ENCODE measurements at regions not wholly inside any gene's neighbourhood (a gene's known extent, or its start where the extent isn't known, plus 50 kb on each side); places are given as distances from the start of the nearest gene placed in this dataset.
"Not testable (repeated sequence)": the region's sequence is repeated elsewhere in the genome, so short reads cannot be mapped to it uniquely, and the experiment has no call there.

GRCh38 chr2:242119682-242120081, 250.2 kb downstream of the RTP5 start:
- not testable (repeated sequence) for H3K4me1 ChIP-seq; H3K9ac ChIP-seq; H2AFZ ChIP-seq; H3K4me3 ChIP-seq (ENCODE audit: low read depth, low read length); H3K27ac ChIP-seq; H3K27me3 ChIP-seq (ENCODE audit: control insufficient read depth, insufficient read depth, low read length); H3K36me3 ChIP-seq (ENCODE audit: control insufficient read depth, insufficient read depth, low read length); H3K4me2 ChIP-seq (ENCODE audit: low read length); H3K9me3 ChIP-seq (ENCODE audit: control insufficient read depth, low read length); H3K79me2 ChIP-seq

GRCh38 chr2:242130682-242131081, 261.2 kb downstream of the RTP5 start:
- not testable (repeated sequence) for H3K4me1 ChIP-seq; H3K9ac ChIP-seq; H3K27ac ChIP-seq; H3K4me2 ChIP-seq (ENCODE audit: low read length); H3K27me3 ChIP-seq (ENCODE audit: control insufficient read depth, insufficient read depth, low read length); H3K4me3 ChIP-seq (ENCODE audit: low read depth, low read length); H2AFZ ChIP-seq; H3K79me2 ChIP-seq; H3K36me3 ChIP-seq (ENCODE audit: control insufficient read depth, insufficient read depth, low read length); H3K9me3 ChIP-seq (ENCODE audit: control insufficient read depth, low read length)

DNA sequence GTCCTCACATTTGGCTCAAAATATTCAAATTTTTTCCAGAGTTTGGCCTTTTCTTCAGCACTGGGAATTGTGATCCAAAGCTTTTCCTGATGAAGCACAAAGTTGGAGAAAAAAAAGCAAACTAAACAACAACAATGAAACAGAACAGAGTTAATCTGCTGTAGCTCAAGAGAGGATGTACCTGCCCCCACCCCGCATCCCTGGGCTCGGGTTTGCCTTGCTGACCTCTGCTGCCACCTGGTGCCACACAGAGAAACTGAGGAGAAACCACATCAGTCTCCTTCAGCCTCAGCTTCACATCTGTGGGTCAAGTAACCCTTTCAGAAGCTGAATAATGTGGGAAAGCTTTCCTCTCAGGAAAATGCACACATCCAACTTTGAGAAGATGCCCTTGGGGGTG, 290.4 kb downstream of the RTP5 start:
- not testable (repeated sequence) for H3K9me3 ChIP-seq (ENCODE audit: control insufficient read depth, low read length); H3K4me3 ChIP-seq (ENCODE audit: low read depth, low read length); H3K36me3 ChIP-seq (ENCODE audit: control insufficient read depth, insufficient read depth, low read length); H3K4me2 ChIP-seq (ENCODE audit: low read length); H3K4me1 ChIP-seq; H3K79me2 ChIP-seq; H3K27me3 ChIP-seq (ENCODE audit: control insufficient read depth, insufficient read depth, low read length); H3K27ac ChIP-seq; H3K9ac ChIP-seq; H2AFZ ChIP-seq

DNA sequence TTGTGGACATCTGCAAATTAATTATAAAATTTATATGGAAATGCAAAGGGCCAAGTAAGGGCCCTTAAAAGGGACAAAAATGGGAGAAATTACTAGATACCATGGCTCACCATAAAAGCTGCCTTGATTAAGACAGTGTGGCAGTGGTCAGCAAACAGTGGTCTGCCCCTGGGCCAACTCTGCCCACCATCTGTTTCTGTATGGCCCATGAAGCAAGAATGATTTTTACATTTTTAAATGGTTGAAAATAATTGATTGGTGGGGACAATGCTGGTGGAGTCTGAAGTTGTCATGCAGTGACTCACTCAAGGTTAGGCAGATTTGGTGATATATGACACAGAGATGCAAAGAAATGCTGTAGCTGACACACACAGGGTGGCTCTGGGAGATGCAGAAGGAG, 295.6 kb downstream of the RTP5 start:
- H3K79me2 ChIP-seq; H3K36me3 ChIP-seq (ENCODE audit: control insufficient read depth, insufficient read depth, low read length); H3K4me1 ChIP-seq; H3K27ac ChIP-seq; H3K27me3 ChIP-seq (ENCODE audit: control insufficient read depth, insufficient read depth, low read length); H2AFZ ChIP-seq; H3K9ac ChIP-seq; H3K4me3 ChIP-seq (ENCODE audit: low read depth, low read length); H3K9me3 ChIP-seq (ENCODE audit: control insufficient read depth, low read length); H3K4me2 ChIP-seq (ENCODE audit: low read length): not testable (repeated sequence)

DNA sequence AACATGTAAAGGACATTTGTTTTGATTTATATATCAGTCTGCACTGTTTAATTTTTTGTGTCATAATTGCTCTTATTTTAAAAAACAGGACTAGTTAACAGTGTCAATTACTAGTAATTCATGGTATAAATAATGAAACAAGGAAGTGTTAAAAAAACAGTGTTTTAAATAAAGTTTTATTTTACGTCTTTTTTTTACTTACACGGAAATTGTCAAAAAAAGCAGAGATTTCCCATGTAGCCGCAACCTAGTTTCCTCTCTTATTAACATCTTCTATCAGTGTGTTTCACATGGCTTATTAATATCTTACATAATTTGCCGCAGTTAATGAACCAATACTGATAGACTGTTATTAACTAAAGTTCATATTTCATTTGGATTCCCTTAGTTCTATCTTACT, 301.8 kb downstream of the RTP5 start:
- not testable (repeated sequence) for H3K36me3 ChIP-seq (ENCODE audit: control insufficient read depth, insufficient read depth, low read length); H3K9me3 ChIP-seq (ENCODE audit: control insufficient read depth, low read length); H3K4me3 ChIP-seq (ENCODE audit: low read depth, low read length); H3K27me3 ChIP-seq (ENCODE audit: control insufficient read depth, insufficient read depth, low read length); H2AFZ ChIP-seq; H3K27ac ChIP-seq; H3K79me2 ChIP-seq; H3K4me2 ChIP-seq (ENCODE audit: low read length); H3K9ac ChIP-seq; H3K4me1 ChIP-seq
